ENCODE measurements at regions not wholly inside any gene's neighbourhood (a gene's known extent, or its start where the extent isn't known, plus 50 kb on each side); places are given as distances from the start of the nearest gene placed in this dataset.

DNA sequence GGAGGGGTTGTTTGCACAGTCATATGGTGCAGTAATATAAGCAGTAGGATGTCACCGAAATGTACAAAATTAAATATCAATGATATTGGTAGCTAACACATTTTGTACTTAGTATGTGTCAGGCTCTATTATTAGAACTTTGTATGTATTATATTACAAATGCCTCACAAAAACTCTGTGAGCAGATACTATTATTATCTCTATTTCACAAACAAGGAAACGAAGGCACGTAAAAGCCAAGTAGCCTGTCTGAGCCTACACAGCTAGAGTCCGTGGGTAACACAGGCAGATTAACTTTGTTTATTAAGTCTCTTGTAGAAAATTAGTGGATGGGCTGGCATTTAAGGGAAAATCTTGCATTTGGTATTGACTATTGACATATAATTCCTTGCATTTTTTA is 284.3 kb upstream of the DAB2 start:
- TF ChIP-seq, protein P1, sequence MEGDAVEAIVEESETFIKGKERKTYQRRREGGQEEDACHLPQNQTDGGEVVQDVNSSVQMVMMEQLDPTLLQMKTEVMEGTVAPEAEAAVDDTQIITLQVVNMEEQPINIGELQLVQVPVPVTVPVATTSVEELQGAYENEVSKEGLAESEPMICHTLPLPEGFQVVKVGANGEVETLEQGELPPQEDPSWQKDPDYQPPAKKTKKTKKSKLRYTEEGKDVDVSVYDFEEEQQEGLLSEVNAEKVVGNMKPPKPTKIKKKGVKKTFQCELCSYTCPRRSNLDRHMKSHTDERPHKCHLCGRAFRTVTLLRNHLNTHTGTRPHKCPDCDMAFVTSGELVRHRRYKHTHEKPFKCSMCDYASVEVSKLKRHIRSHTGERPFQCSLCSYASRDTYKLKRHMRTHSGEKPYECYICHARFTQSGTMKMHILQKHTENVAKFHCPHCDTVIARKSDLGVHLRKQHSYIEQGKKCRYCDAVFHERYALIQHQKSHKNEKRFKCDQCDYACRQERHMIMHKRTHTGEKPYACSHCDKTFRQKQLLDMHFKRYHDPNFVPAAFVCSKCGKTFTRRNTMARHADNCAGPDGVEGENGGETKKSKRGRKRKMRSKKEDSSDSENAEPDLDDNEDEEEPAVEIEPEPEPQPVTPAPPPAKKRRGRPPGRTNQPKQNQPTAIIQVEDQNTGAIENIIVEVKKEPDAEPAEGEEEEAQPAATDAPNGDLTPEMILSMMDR (conservative IDR thresholded peaks at IDR 0.05; ENCODE audit: low read depth, low read length), result no peak
- no peak for TF ChIP-seq EZH2 (IDR thresholded peaks at IDR 0.05; ENCODE audit: low read length, unreplicated experiment)
